H1 (cell line): ENCODE measurements at regions not wholly inside any gene's neighbourhood (a gene's known extent, or its start where the extent isn't known, plus 50 kb on each side); places are given as distances from the start of the nearest gene placed in this dataset.

ENCODE experiments used
- SP4 ChIP-seq: IDR thresholded peaks from 2 replicates; pipeline ENCODE4 v1.6.1; 2012; ENCODE audit warnings: low read length, inconsistent platforms
- TAF7 ChIP-seq: optimal IDR thresholded peaks from 2 replicates; pipeline ENCODE3; 2011; ENCODE audit warnings: low read depth, mild to moderate bottlenecking, inconsistent platforms, low read length, moderate library complexity, borderline replicate concordance
- TF ChIP-seq, protein P1 (sequence below): IDR thresholded peaks from 2 replicates; pipeline ENCODE4 v1.6.1; 2012; ENCODE audit warnings: inconsistent platforms

DNA sequence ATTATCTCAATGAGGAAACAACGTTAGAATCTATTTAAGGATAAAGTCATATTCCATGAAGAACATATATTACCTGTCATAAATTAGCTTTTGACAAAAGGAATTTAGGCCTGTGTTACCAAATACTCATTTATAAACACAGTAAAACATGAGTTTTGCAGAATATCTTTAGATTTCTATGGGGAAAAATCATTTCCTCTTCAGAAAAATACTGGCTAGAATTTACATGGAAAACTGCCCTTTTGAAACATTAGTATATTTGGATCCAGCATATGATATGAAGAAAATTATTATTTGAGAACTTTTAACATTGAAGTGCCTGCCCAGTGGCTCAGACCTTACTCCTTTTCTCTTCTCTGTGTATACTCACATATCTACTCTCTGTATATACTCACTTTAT is 131.4 kb upstream of the NEIL3 start (continued):
- TF ChIP-seq, protein P1, sequence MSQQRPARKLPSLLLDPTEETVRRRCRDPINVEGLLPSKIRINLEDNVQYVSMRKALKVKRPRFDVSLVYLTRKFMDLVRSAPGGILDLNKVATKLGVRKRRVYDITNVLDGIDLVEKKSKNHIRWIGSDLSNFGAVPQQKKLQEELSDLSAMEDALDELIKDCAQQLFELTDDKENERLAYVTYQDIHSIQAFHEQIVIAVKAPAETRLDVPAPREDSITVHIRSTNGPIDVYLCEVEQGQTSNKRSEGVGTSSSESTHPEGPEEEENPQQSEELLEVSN: no peak
- TF ChIP-seq SP4 (no peak), TAF7 (no peak)
